ENCODE measurements at regions not wholly inside any gene's neighbourhood (a gene's known extent, or its start where the extent isn't known, plus 50 kb on each side); places are given as distances from the start of the nearest gene placed in this dataset.

DNA sequence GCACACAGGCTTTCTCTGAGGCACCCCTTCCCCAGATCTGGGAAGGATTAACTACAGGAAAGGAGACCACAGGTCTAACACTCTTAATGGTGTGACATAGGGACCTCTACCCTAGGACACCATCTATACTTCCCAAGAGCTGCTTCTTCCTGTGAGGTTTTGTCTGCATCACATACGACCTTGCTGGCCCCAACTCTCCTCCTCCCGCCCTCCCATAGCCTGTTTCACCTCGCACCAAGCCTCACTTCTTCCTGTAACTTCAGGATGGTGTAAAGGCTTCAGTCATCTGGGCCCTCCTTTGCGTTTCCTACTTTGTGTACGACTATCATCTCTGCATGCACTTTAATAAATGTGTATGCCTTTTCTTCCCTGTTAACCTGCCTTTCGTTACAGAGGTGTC, 274.3 kb downstream of the KLF6 start:
- no peak for DNase-seq

DNA sequence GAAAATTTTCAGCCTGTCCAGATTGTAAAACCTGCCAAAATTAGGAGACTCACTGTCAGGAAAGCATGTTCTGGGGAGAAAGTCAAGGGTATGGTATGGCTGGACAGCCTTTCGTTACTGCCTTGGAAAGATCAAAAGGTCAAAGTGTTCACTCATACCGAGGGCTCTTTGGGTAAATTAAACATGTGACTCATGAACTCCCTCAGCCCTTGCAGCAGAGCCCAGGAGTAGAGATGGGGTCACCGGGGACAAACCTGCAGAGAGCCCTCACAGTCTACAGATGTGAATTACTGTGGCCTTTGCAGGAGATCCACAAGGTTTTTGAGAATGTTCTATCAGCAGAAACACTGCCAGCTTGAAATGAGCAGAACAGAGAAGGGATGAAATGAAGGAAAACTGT, 275.7 kb downstream of the KLF6 start:
- no peak for DNase-seq

DNA sequence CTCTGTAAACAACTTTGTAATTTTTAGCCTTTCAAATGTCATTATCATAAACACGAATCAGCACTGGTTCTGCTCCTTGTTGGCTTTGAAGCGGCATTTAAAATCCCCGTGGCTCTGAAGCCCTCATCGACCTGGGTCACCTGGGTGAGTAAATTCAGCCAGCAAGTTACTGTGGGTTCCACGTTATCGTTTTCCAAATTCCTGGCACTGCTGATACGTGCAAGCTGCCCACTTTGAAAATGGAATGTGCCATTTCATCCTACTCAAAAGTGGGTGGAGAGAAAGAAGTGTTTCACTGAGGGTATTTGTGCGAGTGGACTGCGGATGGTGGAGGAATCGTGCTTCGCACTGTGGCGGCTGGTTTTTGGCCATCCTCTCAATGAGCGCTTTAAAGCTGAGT, 281.7 kb downstream of the KLF6 start:
- DNase-seq: no peak

DNA sequence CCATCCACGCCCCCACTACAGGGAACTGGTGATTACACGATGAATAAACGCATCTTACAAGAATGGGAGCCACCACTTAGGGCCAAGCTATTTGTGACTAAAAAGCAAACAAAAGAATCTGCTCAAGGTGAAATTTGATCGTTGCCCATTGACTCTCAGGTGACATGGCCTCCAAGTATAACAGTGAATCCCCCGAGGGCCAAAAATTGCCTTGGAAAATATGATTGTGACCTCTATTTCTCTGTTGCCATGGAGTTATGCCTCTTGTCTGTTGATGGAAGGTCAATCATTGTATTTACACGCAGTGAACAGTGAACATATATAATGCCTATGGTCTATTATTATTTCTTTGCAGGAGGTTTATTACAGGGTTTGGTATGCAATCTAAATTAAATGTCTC, 282.3 kb downstream of the KLF6 start:
- no peak for DNase-seq

DNA sequence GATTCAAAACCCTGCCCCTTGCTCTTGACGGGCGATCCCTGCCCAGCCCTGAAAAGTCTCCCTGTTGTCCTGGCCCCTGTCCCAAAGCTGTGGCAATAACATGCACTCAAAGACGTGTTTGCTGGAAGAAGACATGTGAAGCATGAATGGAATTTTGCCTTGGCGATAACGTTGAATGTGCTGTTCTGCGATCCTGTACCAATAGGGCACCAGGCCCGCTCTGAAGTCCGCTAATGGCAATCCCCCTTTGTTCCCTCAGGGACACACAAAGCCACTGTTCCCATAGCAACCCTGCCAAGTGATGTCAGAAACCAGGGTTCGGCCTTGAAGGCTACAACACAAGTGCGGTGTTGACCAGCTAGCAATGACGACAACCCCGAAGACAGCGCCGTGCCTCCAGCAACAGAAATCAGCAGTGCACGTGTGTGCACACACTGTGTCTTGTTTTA, 284.6 kb downstream of the KLF6 start:
- no peak for DNase-seq

DNA sequence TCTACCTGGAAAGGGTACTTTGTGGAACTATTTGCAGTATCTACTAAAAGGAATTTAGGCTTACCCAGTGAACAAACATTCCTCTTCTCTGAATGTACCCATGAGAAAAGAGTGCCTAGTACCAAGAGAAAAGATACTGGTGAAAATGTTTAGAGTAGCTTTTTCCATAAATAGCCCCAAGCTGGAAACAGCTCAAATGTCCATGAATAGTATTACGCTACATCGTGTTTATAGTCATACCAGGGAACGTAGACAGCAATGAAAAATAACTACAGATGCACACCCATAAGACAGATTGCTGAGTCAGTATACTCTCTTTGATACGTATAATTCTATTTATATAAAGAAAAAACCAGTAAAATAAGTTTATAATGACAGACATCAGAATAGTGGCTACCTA, 285.9 kb downstream of the KLF6 start:
- no peak for DNase-seq

DNA sequence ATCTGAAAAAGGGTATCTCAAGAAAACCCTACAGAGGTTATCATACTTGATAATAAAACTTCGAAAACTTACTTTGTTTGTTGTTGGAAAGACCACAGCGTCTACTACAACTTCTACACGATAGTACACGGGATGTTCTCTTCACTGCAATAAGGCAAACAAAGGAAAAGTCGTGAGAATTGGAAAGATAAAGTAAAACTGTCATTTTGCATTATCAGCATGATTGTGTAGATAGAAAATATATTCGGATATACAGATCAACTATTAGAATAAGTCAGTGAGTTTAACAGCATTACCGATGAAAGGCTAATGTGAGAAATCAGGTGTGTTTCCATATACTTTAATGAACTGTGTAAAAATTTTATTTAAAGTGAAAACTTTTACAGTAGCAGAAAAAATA, 287.4 kb downstream of the KLF6 start:
- no peak for DNase-seq

DNA sequence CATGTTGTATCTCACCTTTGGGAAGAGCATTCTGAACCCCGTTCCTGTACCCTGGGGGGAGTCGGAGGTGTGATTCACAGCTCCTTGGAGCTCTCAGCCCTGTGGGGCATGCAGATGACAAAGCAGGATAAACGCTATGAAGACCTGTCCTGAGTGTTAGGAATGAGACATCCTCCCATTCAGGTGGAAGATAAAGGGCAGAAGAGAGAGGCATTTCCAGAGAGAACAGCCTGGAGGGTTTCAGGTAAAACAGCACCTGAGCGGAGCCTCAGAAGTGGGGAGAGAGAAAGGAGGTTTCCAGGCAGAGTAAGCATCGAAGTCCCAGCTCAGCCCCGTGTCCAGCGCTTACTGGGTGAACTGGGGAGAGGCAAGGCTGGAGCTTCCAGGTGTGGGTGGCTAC, 288.9 kb downstream of the KLF6 start:
- no peak for DNase-seq

DNA sequence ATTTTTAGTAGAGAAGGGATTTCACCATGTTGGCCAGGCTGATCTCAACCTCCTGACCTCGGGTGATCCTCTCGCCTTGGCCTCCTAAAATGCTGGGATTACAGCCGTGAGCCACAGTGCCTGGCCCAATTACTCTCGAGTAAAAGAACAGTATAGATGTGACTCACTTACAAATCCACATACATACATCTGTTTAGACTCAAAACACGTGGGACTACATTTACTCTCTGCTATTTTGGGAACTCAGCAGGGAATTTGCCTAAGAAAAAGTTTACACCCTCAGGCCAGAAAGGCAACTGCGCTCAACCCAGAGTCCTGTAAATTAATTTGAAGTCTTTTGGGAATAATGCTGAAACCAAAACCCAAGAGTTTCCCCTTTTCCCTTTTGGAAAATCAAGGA, 289.7 kb downstream of the KLF6 start:
- DNase-seq: no peak

DNA sequence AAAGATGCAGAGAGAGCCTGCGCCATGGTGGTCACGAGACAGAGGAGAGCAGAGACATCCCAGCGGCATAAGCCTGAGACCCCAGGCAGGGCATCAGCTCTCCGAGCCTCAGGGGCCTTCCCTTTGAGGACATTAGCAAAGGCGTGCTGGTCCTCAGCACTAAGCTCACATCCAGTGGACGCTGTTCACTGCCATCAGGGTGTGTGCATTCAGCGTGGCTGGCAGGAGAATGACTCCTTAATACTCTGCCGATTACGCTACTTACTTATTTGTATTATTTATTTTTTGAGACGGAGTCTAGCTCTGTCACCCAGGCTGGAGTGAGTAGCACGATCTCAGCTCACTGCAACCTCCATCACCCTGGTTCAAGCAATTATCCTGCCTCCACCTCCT, 290.2 kb downstream of the KLF6 start:
- DNase-seq: no peak

DNA sequence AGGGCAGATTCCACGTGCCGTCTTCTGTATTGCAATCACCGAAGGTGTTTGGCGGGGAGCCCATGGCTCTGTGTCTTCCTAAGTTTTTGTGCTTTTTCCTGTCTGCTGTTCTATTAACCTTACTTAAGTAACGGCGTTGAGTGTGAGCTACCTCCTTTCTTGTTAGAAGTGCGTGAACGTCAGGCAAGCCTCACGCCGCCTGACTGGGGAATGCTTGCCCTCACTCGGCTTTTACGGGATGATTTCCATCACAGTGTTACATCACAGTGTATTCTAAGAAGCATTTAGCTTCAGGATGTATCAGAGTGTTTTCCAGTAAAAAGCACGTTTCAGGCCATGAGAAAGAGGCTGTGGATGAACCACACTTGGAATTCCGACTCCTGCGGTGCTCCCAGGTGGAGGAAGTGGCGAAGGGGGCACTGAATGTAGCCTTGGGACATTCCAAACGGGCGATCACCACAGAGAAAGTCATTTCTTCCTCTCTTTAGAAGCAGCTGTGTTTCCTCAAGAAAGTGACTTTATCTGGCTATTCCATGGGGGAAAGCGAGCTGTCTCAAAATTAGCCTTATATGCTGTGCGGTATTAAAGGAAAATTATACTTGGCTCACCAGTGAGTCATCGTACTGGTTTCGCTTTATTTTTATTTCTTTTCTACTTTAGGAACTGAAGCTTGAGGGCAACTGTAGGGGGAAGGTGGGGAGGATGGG, 290.7 kb downstream of the KLF6 start:
- DNase-seq: no peak

DNA sequence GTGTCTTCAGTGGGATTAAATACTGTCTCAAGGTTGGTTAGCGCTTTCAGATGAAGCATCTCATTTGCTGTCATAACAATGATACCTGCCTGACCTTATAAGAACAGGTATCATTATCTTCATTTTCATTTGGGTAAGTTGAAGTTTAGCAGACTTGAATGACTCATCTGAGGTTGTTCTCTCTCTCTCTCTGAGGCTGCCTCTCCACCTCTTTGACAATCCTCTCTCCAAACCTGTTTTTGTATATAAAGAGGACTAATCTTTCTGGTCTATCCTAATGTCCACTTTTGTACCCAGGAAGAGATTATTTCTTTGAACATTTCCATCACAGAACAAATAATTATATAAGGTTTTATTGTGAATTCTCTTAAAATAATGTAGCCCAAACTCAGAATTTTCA, 291.4 kb downstream of the KLF6 start:
- DNase-seq: no peak

DNA sequence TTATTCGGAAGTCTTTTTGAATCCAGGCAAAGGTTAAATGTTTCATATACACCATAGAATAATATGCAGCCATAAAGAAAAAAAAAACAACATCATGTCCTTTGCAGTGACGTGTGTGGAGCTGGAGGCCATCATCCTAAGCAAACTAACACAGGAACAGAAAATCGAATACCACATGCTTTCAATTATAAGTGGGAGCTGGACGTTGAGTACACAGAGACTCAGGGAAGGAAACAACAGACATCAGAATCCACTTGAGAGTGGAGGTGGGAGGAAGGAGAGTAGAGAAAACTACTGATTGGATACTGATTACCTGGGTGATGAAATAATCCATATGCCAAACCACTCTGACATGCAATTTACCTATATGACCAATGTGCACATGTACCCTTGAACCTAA, 293.4 kb downstream of the KLF6 start:
- no peak for DNase-seq

DNA sequence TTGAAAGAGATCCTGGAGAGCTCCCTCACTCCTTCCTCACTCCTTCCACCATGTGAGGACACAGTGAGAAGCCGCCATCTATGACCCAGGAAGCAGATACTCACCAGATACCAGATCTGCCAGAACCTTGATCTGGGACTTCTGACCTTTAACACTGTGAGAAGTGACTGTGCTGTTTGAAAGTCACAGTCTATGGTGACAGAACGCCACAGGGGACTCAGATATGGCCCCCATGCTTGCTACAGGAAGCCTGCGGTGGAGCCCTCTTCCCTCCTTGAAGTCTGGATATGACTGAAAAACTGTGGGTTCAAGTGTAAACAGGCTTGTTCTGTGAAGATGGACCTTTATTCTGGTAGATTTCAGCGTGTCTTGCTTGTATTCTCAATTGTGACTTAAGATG, 297.8 kb downstream of the KLF6 start:
- DNase-seq: no peak

DNA sequence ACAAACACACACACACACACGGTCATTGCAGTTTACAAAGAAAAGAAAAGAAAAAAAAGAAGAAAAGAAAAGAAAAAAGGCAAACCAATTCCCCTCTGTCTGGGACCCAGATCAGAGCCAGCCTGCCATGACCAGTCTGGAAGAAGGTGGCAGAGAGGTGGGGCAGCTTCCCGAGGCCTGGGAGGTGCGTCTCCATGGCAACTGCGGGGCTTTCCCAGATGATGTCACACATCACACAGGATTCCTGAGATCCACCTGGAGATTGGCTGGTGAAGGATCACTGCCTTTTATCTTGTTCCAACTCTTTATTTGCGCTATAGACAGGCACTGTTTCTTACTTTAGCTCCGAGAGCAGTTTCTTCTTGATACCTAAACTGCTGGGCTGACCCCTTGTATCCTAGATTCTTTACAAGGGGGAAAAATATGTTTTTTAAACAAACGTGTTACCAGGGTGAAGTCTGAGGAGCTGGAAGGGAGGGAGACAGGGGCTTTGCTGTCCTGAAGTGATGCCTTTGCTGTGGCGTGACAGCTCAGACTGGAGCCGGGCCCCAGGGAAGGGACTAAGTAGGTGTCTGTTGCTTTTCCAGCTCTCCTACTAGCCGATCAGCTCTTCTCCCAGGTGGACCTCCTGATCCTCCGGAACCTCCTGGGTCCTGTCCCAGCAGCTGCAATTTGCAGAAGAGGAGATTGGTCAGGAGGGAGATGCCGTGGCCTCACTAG, 298.5 kb downstream of the KLF6 start:
- DNase-seq: no peak

DNA sequence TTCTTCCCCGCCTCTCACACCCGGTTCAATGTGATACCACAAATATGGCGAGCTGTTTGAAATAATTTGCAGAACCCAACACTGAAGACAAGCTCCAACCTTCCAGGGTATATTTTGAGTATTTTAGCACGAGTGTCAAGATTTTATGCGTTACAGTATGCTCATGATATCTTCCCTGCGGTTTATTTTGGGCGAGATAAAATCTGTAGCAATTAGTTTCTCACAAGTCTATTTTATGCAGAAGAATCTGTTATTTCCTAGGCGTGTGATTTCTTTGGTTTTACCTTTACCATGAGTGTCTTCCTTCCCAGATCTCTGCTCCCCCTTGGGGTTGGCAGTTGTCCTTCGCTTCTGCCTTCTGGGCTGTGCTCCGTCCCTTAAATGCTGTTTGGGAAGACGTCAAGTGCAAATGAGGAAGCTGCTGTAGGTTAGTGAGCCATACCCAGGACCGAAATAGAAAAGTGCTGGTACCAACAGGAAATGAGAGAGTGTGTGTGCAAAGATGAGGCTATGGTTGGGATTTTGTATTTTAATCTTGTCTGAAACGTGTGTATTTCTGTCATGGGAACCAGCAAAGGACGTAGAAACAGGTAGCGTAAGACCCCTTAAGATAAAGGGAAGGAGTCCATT, 299.8 kb downstream of the KLF6 start:
- DNase-seq: no peak

DNA sequence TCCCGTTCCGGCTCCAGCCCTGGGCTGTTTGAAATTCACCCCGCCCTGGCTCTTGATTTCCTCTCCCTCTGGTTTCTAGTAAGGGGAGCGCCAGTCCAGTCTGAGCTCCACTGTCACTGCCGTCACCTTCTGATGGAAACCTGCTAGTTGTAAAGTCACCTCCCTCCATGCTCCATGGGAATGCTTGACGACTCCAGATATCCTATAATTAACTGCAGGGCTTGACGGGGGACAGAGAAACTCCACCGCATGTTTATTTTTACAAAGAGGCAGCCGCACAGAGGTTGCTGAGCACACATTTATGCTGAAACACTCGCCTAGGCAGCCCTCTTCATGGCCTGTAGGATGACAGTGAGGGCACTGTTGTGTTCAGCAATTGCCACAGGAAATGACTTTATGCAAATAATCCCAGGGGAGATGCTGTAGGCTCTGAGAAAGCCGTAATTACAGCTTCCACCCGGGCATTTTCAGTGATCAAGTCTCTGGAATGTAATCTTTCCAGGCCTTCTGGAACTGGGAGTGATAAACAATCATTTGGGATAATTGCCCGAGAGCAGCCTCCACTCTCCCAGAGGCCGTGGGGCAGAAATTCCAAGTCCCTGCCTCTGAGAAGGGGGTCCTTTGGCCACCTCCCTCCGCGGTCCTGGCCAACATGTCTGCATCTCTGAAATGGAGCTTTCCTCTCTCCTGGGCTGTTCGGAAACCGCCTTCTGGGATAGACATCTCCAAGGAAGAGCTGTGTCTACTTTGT, 300.5 kb downstream of the KLF6 start:
- DNase-seq: no peak

DNA sequence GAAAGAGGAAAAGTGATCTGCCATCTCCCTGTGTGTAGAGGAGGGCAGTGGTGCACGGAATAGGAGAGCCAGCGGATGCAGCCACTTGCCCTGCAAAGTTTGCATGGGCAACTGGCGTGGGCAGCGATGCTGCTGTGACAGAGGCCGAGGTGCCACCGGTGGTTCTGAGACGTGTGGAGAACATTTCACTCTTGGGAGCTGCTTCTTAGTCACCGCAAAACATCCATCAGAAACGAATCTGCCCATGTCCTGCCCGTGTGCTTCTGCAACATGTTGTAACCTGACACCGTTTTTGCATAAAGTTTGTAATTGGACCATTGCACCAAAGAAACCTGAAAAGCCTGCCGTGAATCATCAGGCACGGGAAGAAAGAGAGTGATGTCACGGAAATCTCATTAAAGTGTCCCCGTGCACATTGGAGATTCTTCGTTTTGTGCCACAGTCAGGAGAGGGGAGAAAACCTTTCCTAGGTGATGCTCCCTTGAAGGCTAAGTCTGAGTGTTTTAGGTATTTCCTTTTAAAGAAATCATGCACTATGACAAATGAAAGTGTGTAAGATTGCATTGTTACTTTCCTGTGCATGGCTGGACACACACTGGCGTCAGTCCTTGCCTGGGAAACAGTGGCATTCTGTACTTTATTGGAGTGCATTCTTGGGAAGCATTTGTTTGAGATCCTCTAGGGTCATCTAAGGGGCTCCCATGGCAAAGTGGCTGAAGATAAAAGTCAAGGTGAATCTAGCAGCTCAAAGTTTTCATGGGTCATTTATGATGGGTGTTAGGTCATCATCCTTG, 302.6 kb downstream of the KLF6 start:
- no peak for DNase-seq

DNA sequence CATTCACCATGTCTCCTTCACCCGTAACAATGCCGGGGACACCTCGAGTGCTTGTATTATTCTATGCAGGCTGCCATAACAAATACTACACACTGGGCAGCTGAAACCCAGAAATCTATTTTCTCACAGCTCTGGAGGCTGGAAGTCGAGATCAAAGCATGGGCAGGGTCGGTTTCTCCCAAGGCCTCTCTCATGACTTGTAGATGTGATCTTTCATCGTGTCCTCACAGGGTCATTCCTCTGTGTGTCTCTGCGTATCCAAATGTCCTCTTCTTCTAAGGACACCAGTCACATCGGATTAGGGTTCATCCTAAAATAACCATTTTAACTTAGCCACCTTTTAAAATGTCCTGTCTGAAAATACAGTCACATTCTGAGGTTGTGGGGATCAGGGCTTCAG, 303.5 kb downstream of the KLF6 start:
- DNase-seq: no peak

DNA sequence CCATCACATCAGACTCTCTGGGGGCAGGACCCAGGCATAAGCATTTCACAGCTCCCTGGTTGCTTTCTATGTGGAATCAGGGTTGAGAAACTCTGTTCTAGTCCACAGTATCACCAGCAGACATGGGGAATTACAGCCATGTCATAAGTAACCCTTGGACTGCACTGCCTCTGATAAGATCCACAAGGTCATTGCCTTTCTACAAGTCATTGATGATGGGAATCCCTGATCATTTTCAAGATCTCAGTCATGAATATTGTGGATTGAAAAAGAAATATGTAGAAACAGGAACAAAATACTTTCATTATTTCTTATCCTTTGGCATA, 304.1 kb downstream of the KLF6 start:
- no peak for DNase-seq

DNA sequence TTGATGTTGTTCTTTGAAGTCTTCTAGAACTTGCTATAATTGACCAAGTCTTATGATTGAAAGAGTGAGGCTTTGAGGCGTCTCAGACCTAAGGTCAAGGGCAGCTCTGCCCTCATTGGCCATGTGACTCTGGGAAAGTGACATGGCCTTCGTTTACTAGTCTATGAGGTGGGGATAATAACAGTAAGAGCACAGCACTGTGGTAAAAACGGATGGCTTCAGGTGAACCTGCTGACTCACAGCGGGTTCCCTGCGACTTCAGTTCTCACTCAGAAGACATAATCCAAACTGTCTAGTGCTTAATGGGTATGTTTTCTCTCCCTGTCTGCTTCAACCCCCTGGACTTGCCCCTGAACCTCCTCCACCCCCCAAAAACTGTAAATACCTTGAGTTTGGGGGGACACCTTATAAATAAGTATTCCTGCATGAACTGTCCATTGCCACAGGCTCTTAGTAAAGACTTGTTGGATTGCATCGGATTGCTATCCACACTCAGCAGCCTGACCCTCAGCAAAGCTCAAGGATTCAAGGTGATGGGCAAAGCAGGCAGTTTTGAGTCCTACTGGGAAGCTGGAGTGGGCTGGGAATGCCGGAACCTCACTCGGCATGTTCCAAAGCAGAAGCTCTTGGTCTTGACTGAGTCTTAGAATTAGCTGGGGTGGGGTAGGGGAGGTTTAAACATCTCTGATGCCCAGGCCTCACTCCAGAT, 304.6 kb downstream of the KLF6 start:
- DNase-seq: no peak

DNA sequence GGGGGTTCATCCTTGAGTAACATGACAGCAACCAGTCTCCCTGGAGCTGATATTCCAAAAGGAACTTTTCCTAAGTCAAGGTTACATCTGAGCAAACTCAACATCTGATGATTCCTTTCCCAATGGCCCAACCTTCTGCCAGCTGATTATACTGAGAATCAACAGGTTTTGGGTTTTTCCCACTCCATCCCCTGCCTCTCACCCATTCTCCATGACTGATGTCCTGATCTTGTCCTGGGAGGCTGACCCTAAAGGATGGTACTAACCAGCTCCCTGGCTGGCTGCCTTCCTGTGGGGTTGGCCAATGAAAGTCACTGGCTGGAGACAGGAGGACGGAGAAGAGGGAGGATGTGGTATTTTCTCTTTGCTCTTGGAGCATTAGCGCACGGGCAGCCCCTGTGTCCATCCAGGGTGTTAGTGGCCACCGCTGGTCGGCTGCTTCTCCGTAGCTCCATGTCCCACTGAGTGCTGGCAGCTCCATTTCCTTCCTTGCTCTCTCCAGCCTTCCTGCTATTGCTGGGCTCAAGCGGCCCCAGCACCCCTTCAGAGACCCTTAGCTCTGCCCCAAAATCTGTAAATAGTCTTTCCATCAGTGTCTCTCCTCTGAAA, 306.2 kb upstream of the PITRM1 start:
- DNase-seq: no peak

All from activated CD4-positive, CD25-positive, alpha-beta regulatory T cell (primary cell).